HG03039 (cell line): ENCODE measurements at regions not wholly inside any gene's neighbourhood (a gene's known extent, or its start where the extent isn't known, plus 50 kb on each side); places are given as distances from the start of the nearest gene placed in this dataset.
"Not testable (repeated sequence)": the region's sequence is repeated elsewhere in the genome, so short reads cannot be mapped to it uniquely, and the experiment has no call there.

Experiments
- ATAC-seq: cut with Tn5 transposase; IDR thresholded peaks from one replicate; pipeline ENCODE4 v1.9.1; 2021; ENCODE audit warnings: mild to moderate bottlenecking, moderate library complexity; ENCODE audit not compliant: unreplicated experiment

GRCh38 chr6:137798846-137799245 lies 68.2 kb upstream of the TNFAIP3 start:
- no peak for ATAC-seq

GRCh38 chr6:137799950-137800568 lies 67.0 kb upstream of the TNFAIP3 start:
- ATAC-seq, result no peak

- no peak for ATAC-seq
These were observed 66.3 kb upstream of the TNFAIP3 start for GRCh38 chr6:137800762-137801161.

GRCh38 chr6:137801352-137802114 lies 65.5 kb upstream of the TNFAIP3 start:
- no peak for ATAC-seq

- no peak for ATAC-seq
These were observed 64.5 kb upstream of the TNFAIP3 start for GRCh38 chr6:137802408-137803182.

- ATAC-seq, result no peak
These were observed 62.4 kb upstream of the TNFAIP3 start for GRCh38 chr6:137804637-137805036.

GRCh38 chr6:137805622-137806021 lies 61.4 kb upstream of the TNFAIP3 start:
- ATAC-seq, result no peak

GRCh38 chr6:137806914-137807682 lies 60.0 kb upstream of the TNFAIP3 start:
- no peak for ATAC-seq

GRCh38 chr6:137808191-137808590 lies 58.9 kb upstream of the TNFAIP3 start:
- ATAC-seq, result no peak

GRCh38 chr6:137808836-137809315 lies 58.2 kb upstream of the TNFAIP3 start:
- no peak for ATAC-seq

GRCh38 chr6:137809895-137810553 lies 57.0 kb upstream of the TNFAIP3 start:
- ATAC-seq, result not testable (repeated sequence)

- no peak for ATAC-seq
These were observed 56.4 kb upstream of the TNFAIP3 start for GRCh38 chr6:137810554-137811120.

GRCh38 chr6:137811121-137811915 lies 55.7 kb upstream of the TNFAIP3 start:
- ATAC-seq, result peak; percentile 93

GRCh38 chr6:137811916-137812553 lies 55.0 kb upstream of the TNFAIP3 start:
- no peak for ATAC-seq

- no peak for ATAC-seq
These were observed 53.6 kb upstream of the TNFAIP3 start for GRCh38 chr6:137813308-137813970.

GRCh38 chr6:137814030-137814429 lies 53.0 kb upstream of the TNFAIP3 start:
- not testable (repeated sequence) for ATAC-seq

- no peak for ATAC-seq
These were observed 51.4 kb upstream of the TNFAIP3 start for GRCh38 chr6:137815692-137816091.

- ATAC-seq, result no peak
These were observed 50.9 kb upstream of the TNFAIP3 start for GRCh38 chr6:137816133-137816579.
